ENCODE measurements at regions not wholly inside any gene's neighbourhood (a gene's known extent, or its start where the extent isn't known, plus 50 kb on each side); places are given as distances from the start of the nearest gene placed in this dataset.

DNA sequence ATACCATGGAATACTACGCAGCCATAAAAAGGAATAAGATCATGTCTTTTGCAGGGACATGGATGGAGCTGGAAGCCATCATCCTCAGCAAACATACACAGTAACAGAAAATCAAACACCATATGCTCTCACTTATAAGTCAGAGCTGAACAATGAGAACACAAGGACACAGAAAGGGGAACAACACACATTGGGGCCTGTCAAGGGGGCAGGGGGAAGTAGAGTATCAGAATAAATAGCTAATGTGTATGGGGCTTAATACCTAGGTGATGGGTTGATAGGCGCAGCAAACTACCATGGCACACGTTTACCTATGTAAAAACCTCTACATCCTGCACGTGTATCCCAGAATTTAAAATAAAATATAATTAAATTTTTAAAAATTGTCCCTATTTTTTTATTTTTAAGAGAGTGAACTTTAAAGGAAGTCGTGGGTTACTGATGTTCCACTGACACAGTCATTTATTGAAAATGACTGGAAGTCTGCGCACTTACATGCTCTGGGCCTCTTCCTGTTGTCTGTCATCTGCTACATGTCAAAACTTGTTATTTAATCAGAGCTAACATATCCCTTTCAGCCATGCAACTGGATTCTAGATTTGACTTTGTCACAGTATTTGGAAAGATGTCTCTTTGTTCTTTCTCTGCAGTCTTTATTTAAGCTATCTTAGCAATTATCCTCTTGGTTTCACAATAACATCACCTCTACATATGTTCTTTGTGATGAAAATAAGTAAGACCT, 73.7 kb upstream of the ABCB5 start:
- no peaks in the 10 kb centered on the region for H3K9me1 ChIP-seq (ENCODE audit: control insufficient read depth, insufficient read depth, low read length)
- TF ChIP-seq MCM5 (IDR thresholded peaks at IDR 0.05; ENCODE audit: low read depth), result no peak
- peak; percentile 11 for TF ChIP-seq ZNF146 (CRISPR knock-in tag; IDR thresholded peaks at IDR 0.05; ENCODE audit: unreplicated experiment)
- no peak for TF ChIP-seq RFX7 (CRISPR knock-in tag; IDR thresholded peaks at IDR 0.05)
- TF ChIP-seq, protein P1, sequence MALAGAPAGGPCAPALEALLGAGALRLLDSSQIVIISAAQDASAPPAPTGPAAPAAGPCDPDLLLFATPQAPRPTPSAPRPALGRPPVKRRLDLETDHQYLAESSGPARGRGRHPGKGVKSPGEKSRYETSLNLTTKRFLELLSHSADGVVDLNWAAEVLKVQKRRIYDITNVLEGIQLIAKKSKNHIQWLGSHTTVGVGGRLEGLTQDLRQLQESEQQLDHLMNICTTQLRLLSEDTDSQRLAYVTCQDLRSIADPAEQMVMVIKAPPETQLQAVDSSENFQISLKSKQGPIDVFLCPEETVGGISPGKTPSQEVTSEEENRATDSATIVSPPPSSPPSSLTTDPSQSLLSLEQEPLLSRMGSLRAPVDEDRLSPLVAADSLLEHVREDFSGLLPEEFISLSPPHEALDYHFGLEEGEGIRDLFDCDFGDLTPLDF (CRISPR knock-in tag; IDR thresholded peaks at IDR 0.05), result no peak
- TF ChIP-seq ZNF23 (CRISPR knock-in tag; IDR thresholded peaks at IDR 0.05), result no peak
- TF ChIP-seq PHTF2 (CRISPR knock-in tag; IDR thresholded peaks at IDR 0.05), result no peak
- no peaks in the 10 kb centered on the region for H3K27me3 ChIP-seq (ENCODE audit: control insufficient read depth in 2 of 2, insufficient read depth in 2 of 2, low read length in 2 of 2)
- intact Hi-C loops (cut with micrococcal nuclease), result no loop called here
- CTCF ChIA-PET (ENCODE audit: low intra/inter-chr PET ratio), result no interaction called here
- BruUV-seq (replicated peaks), result no TSS peak
- H3K4me1 ChIP-seq (replicated peaks in 1 of 2; ENCODE audit: control insufficient read depth in 2 of 2, insufficient read depth in 2 of 2, low read length in 2 of 2), result no peaks in the 10 kb centered on the region
- in situ Hi-C loops (cut with MboI), result no loop called here
- no peaks in the 10 kb centered on the region for H4K20me1 ChIP-seq (replicated peaks; ENCODE audit: control insufficient read depth, insufficient read depth, low read length)
- H3K9me3 ChIP-seq (replicated peaks; ENCODE audit: control insufficient read depth, insufficient read depth, low read depth, low read length), result no peaks in the 10 kb centered on the region
- DNase-seq (ENCODE audit: extremely low read depth in 1 of 4, low spot score in 3 of 4), result no peak
- WGBS (ENCODE audit: insufficient coverage, low coverage, missing lambda C conversion rate), result 6% methylated on average over 6 of the region's 6 CpGs
- no peak overlapping the region for H3K4me3 ChIP-seq
- no peaks in the 10 kb centered on the region for H3K79me2 ChIP-seq (ENCODE audit: control insufficient read depth, insufficient read depth, low read length)
- ATAC-seq, result no peak
- FAIRE-seq, result no peak
- POLR2A ChIA-PET, result no interaction called here
- H3K4me2 ChIP-seq (ENCODE audit: insufficient read depth, low read length), result no peak overlapping the region
- H3K9ac ChIP-seq (ENCODE audit: insufficient read depth in 1 of 2, low read depth in 2 of 2, low read length in 2 of 2), result no peak overlapping the region
- H2AFZ ChIP-seq (ENCODE audit: low read depth, low read length), result no peak overlapping the region
- H3K36me3 ChIP-seq (ENCODE audit: control insufficient read depth, insufficient read depth, low read length), result no peaks in the 10 kb centered on the region
- no peak overlapping the region for H3K27ac ChIP-seq (ENCODE audit: extremely low read depth, low read depth, low read length)
